Activated CD8-positive, alpha-beta memory T cell treated with anti-CD3 and anti-CD28 coated beads for 1 hour (primary cell): ENCODE measurements at regions not wholly inside any gene's neighbourhood (a gene's known extent, or its start where the extent isn't known, plus 50 kb on each side); places are given as distances from the start of the nearest gene placed in this dataset.

Experiments used
- DNase-seq, 2 donors: peaks; one replicate each; pipeline ENCODE4 v3.0.0-alpha.2; 2020; ENCODE audit warnings: low read depth in 1 of 2; ENCODE audit errors: extremely low read depth in 1 of 2

GRCh38 chr12:59005193-59005955 is 85.1 kb upstream of the LRIG3 start:
- DNase-seq: no peak

- no peak for DNase-seq
Measured at GRCh38 chr12:59004456-59004855, 84.2 kb upstream of the LRIG3 start.

GRCh38 chr12:58995666-58996363 is 75.5 kb upstream of the LRIG3 start:
- no peak for DNase-seq

- DNase-seq: no peak
Measured at GRCh38 chr12:58988643-58989344, 68.5 kb upstream of the LRIG3 start.

- no peak for DNase-seq
Measured at GRCh38 chr12:58981961-58982360, 61.7 kb upstream of the LRIG3 start.

GRCh38 chr12:58980768-58981167 is 60.5 kb upstream of the LRIG3 start:
- no peak for DNase-seq

GRCh38 chr12:58978717-58979116 is 58.4 kb upstream of the LRIG3 start:
- DNase-seq: no peak

- no peak for DNase-seq
Measured at GRCh38 chr12:58977476-58977875, 57.2 kb upstream of the LRIG3 start.

- DNase-seq: no peak
Measured at GRCh38 chr12:58976146-58976545, 55.8 kb upstream of the LRIG3 start.
